DMS53 treated with DMSO at 0.1 percent for 48 hours (cell line): ENCODE measurements at regions not wholly inside any gene's neighbourhood (a gene's known extent, or its start where the extent isn't known, plus 50 kb on each side); places are given as distances from the start of the nearest gene placed in this dataset.
"Not testable (repeated sequence)": the region's sequence is repeated elsewhere in the genome, so short reads cannot be mapped to it uniquely, and the experiment has no call there.

ENCODE experiments used
- DNase-seq: peaks from one replicate; lab custom pipeline; 2025; ENCODE audit not compliant: unreplicated experiment; lab: John Stamatoyannopoulos, UW

DNA sequence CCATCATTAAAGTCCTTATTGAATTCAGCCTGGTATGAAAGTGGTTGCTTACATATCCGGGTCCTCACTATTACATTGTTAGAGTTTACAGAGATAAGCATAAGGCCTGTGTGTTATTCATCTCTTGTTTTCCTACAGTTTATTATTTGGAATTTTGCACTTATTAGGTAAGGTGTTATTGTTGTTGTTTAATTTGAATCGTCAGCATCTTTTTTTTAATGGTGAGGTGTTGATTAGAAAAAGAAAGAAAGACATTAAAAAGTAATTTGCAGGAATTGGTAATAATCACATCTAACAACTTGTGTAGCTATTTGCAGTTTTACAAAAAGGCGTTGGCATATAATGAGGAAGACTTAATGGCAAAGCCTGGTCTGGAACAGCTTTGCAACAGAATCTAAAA, 158.6 kb downstream of the SAMD5 start:
- DNase-seq, result no peak

GRCh38 chr6:147674099-147674498, 165.6 kb downstream of the SAMD5 start:
- no peak for DNase-seq

- DNase-seq, result no peak
These were observed 166.3 kb downstream of the SAMD5 start for GRCh38 chr6:147674794-147675193.

DNA sequence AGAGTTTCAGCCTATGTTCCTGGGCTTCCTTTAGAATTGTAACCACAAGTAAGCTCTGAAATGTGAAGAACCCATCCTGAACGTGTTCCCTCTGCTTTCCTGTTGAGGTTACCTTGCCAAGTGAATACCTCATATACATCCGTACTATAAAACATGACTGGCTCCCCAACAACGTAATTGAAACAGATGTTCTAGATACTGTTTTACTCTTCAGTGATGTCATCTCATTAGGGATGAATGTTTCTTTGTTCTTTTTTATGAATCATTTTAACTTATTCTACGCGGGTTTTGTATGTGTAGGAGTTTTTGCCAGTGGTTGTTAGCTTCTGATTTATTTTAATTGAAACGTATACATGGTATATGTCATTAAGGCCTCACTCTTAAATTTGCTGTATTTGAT, 166.8 kb downstream of the SAMD5 start:
- no peak for DNase-seq

- DNase-seq, result no peak
These were observed 168.2 kb downstream of the SAMD5 start for GRCh38 chr6:147676495-147677199.

- no peak for DNase-seq
These were observed 169.2 kb downstream of the SAMD5 start for GRCh38 chr6:147677647-147678046.

- no peak for DNase-seq
These were observed 169.8 kb downstream of the SAMD5 start for GRCh38 chr6:147678253-147678652.

DNA sequence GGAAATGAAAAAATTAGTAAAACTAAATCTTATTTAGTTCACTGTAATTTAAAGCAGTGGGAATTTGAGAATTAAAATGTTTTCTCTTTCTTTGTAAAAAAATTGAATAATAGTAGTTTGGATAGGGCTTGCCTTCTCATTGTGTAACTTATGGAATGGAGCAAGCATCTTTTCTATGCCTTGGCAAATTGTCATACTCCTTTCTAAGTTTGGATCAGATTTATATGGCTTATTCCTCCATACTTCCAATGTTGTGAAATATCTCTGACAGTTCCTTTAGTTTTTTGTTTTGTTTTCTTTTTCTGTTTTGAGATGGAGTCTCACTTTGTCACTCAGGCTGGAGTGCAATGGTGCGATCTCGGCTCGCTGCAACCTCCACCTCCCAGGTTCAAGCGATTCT, 176.4 kb downstream of the SAMD5 start:
- DNase-seq, result no peak

DNA sequence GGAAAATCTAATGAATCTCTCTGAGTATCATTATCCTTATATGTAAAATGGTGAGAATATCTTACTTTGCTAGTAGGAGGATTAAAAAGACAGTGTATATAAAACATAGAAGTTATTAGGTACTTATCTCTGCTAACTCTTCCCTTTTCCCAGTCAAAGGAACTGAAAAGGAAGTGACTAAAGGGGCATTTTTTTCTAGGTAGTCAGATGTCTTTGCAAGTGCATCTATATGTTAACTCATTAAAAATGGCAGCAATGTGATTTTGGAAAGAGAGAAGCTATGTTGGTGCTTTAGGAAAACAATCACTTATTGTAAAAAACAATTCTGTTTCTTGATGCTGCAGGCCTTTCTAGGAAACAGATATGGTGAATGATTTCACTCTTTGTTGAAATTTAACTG, 180.9 kb downstream of the SAMD5 start:
- DNase-seq, result no peak

DNA sequence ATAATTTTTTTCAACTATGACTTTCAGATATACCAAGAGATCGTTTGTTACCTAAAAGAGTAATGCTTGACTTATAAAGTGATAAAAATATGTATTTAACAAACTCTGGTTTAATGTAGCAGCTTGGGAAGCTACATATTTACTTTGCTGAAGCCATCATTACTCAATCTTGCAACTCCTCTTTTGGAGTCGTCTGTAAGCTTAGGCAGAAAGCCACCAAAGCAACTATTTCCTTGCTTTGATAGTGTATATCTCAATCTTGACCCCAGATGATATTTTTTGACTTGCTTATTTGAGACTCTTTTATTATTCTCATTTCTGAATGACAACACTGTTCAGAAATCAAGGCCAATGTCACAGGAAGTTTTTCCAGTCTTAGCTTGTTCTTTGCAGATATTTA, 183.0 kb downstream of the SAMD5 start:
- DNase-seq, result no peak

- DNase-seq, result no peak
These were observed 184.7 kb downstream of the SAMD5 start for GRCh38 chr6:147693181-147693580.

DNA sequence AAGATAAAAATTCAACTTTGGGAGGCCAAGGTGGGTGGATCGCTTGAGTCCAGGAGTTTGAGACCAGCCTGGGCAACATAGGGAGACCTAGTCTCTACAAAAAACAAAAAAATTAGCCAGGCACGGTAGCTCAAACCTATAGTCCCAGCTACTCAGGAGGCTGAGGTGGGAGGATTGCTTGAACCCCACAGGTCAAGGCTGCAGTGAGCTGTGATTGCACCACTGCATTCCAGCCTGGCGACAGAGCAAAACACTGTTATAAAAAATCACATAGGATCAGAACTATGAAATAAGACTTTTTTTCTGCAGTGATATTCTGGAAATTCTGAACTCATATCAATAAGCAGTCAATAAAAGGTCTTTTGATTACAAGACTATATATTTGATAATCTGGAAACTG, 186.1 kb downstream of the SAMD5 start:
- DNase-seq, result not testable (repeated sequence)

DNA sequence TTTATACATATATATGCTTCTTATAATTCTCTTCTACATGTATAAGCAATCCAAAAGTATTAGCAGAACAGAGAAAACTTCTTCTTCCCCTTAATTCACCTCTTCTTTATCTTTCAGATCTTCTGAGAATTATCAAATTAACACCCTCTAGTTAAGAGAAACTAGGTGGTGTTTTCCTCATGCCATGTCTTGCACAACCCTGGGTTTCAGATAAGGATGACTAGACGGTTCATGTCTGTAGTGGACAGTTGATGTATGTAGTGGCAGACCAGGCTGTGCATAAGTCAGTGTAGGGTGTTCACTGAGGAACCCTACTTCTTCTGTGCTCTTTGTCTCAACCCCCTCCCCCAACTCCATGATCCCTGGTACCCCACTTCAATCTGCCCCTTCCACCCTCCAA, 187.3 kb downstream of the SAMD5 start:
- DNase-seq, result no peak

DNA sequence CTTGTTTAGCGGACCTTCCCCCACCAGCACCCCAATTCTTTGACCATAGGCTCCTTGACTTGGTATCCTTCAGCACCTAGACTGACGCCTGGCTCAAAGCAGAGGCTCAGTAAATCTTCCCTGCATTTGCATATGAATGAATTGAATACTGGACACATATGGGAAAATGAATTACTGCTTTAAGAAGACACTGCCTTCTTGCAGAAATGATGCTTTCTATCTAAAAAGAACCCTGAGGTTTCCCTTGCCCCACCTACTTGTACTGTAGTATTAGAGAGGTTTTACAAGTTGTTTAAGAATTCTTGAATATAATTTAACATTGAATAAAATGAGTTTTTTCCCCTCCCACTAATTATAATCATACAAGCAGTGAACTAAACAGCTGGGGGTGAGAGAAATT, 190.7 kb downstream of the SAMD5 start:
- DNase-seq, result no peak

DNA sequence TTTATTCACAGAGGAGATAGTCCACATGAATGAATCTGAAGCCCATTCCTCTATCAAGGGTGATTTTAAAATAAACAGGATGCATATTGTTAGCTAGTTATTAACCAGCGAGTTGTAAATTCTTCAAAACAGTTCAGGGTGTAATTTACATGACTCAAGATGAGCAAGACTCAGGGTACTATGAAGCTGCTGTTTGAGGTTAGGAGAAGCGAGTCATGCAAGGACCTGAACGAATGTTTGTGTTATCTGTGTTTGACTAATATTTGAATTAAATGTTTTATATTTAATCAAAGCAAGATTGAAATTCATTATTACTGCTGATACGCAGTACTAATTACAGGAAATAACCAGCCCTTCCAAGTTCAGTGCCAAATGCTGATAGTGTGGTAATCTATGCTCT, 191.1 kb downstream of the SAMD5 start:
- DNase-seq, result no peak

- no peak for DNase-seq
These were observed 192.1 kb downstream of the SAMD5 start for GRCh38 chr6:147700436-147701209.

DNA sequence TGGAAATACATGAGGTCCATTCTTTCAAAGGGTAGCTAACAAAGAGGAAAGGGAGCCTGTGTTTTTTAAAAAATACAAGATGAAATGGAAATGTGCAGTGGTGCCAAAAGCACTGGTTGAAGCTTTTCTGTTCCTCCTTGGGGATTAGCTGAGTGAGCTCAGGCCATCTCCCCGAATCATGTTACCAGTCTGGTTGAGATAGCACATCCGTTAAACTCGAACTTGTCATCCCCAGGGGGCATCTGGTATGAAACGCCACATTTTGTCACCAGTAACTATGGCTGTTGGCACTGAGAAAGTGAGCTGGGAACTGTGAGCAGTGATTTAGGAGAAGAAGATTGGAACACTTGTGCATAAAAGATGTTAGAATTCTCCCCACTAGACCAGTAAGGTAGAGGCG, 196.2 kb downstream of the SAMD5 start:
- DNase-seq, result no peak

GRCh38 chr6:147707524-147707923, 199.0 kb downstream of the SAMD5 start:
- DNase-seq, result no peak

DNA sequence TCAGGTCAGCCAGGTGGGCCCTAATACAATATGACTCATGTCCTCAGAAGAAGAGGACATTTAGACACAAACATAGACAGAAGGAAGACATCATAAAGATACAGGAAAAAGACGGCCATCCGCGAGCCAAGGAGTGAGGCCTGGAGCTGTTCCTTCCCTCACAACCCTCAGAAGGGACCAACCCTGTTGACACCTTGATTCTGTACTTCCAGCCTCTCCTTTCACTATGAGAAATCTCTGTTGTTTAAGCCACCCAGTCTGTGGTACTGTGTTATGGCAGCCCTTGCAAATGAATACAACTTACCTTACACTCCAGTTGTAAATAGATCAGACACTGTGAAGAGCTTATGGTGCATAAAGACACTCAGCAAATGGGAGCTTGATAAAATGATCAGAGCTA, 199.7 kb downstream of the SAMD5 start:
- DNase-seq, result no peak

DNA sequence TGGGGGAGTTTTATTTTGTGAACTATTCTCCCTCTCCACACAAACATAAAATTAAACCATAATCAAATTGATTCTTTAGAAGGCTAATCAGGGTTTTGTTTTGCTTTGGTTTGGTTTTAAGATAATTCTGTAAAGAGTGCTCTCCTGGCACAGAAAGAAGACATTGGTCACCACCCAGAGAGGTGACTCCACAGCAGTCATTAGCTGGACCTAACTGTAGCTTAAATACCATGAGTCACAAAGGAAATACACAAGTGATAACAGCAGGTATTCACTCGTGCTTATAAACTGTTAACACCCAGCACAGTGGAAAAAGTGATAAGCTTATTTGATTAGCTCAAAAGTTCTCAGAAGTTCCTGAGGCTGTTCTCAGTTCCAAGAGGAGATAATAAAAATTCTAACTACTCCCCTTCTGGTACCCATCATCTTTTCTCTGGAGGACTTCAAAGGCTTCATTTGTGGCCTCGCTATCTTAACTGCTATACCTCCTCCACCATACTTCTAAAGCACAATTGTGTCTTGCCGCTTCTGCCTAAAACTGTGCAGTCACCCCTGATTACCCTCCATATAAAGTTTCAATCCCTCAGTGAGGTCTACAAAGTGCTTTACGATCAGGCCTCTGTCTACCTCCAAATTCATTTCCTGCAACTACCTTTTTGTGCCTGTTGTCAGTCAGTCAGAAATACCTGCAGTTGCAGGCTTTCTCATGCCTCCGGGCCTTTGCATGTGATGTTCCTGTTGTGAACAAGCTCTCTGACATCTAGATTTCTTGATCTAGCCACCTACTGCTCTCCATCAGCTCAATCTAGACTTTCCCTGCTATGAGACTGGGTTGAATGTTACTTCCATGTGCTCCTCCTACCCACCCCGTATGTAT, 201.1 kb downstream of the SAMD5 start:
- DNase-seq, result no peak

GRCh38 chr6:147710890-147711289, 202.4 kb downstream of the SAMD5 start:
- no peak for DNase-seq

- no peak for DNase-seq
These were observed 203.0 kb downstream of the SAMD5 start for GRCh38 chr6:147711476-147711875.
